ENCODE measurements at regions not wholly inside any gene's neighbourhood (a gene's known extent, or its start where the extent isn't known, plus 50 kb on each side); places are given as distances from the start of the nearest gene placed in this dataset.

- no peak for DNase-seq
These were observed 271.7 kb downstream of the STK31 start for GRCh38 chr7:23981758-23982157.

GRCh38 chr7:24005517-24005916 lies 278.5 kb upstream of the NPY start:
- DNase-seq = no peak

GRCh38 chr7:24010495-24010894 lies 273.5 kb upstream of the NPY start:
- DNase-seq = no peak

GRCh38 chr7:24017519-24017918 lies 266.5 kb upstream of the NPY start:
- DNase-seq = no peak

GRCh38 chr7:24018331-24018730 lies 265.7 kb upstream of the NPY start:
- no peak for DNase-seq

- DNase-seq = no peak
These were observed 264.1 kb upstream of the NPY start for GRCh38 chr7:24019841-24020240.

- DNase-seq = no peak
These were observed 259.5 kb upstream of the NPY start for GRCh38 chr7:24024276-24025068.

- no peak for DNase-seq
These were observed 258.9 kb upstream of the NPY start for GRCh38 chr7:24025094-24025493.

GRCh38 chr7:24025765-24026164 lies 258.2 kb upstream of the NPY start:
- DNase-seq = no peak

- DNase-seq = no peak
These were observed 257.6 kb upstream of the NPY start for GRCh38 chr7:24026351-24026750.

GRCh38 chr7:24029068-24029467 lies 254.9 kb upstream of the NPY start:
- no peak for DNase-seq

GRCh38 chr7:24034251-24034650 lies 249.7 kb upstream of the NPY start:
- DNase-seq = no peak

- DNase-seq = no peak
These were observed 248.5 kb upstream of the NPY start for GRCh38 chr7:24035366-24036032.

GRCh38 chr7:24036033-24036412 lies 248.0 kb upstream of the NPY start:
- no peak for DNase-seq

GRCh38 chr7:24038993-24039392 lies 245.0 kb upstream of the NPY start:
- peak; percentile 12 for DNase-seq

- no peak for DNase-seq
These were observed 243.9 kb upstream of the NPY start for GRCh38 chr7:24039991-24040624.

GRCh38 chr7:24042028-24042427 lies 242.0 kb upstream of the NPY start:
- no peak for DNase-seq

- DNase-seq = no peak
These were observed 234.7 kb upstream of the NPY start for GRCh38 chr7:24049296-24049695.

GRCh38 chr7:24050991-24051560 lies 232.9 kb upstream of the NPY start:
- DNase-seq = no peak

GRCh38 chr7:24051651-24052050 lies 232.3 kb upstream of the NPY start:
- DNase-seq = no peak

GRCh38 chr7:24052572-24053260 lies 231.3 kb upstream of the NPY start:
- no peak for DNase-seq

- no peak for DNase-seq
These were observed 229.8 kb upstream of the NPY start for GRCh38 chr7:24054236-24054635.

GRCh38 chr7:24057243-24057642 lies 226.7 kb upstream of the NPY start:
- DNase-seq = no peak

Measured in NCI-H526 treated with DMSO at 0.1 percent for 48 hours (cell line).